HT-29 (cell line): ENCODE measurements at regions not wholly inside any gene's neighbourhood (a gene's known extent, or its start where the extent isn't known, plus 50 kb on each side); places are given as distances from the start of the nearest gene placed in this dataset.
"Not testable (repeated sequence)": the region's sequence is repeated elsewhere in the genome, so short reads cannot be mapped to it uniquely, and the experiment has no call there.

ENCODE experiments used
- DNase-seq: peaks from one replicate; pipeline ENCODE4 v3.0.0-alpha.2; 2015; ENCODE audit warnings: low spot score

GRCh38 chr4:97074531-97074930, 1068.7 kb downstream of the STPG2 start:
- DNase-seq = no peak

GRCh38 chr4:97081951-97082350, 1061.3 kb downstream of the STPG2 start:
- no peak for DNase-seq

GRCh38 chr4:97097036-97097435, 1046.2 kb downstream of the STPG2 start:
- not testable (repeated sequence) for DNase-seq

- DNase-seq = not testable (repeated sequence)
These were observed 1042.1 kb downstream of the STPG2 start for GRCh38 chr4:97101171-97101570.

- no peak for DNase-seq
These were observed 1040.0 kb downstream of the STPG2 start for GRCh38 chr4:97103252-97103651.

GRCh38 chr4:97104006-97104405, 1039.3 kb downstream of the STPG2 start:
- DNase-seq = no peak

- no peak for DNase-seq
These were observed 1038.6 kb downstream of the STPG2 start for GRCh38 chr4:97104666-97105065.

GRCh38 chr4:97105347-97106099, 1037.8 kb downstream of the STPG2 start:
- no peak for DNase-seq

- DNase-seq = no peak
These were observed 1037.1 kb downstream of the STPG2 start for GRCh38 chr4:97106161-97106560.

GRCh38 chr4:97110506-97110905, 1032.8 kb downstream of the STPG2 start:
- DNase-seq = no peak

GRCh38 chr4:97116511-97116910, 1026.8 kb downstream of the STPG2 start:
- no peak for DNase-seq

- no peak for DNase-seq
These were observed 1021.8 kb downstream of the STPG2 start for GRCh38 chr4:97121493-97121892.

- no peak for DNase-seq
These were observed 1019.7 kb downstream of the STPG2 start for GRCh38 chr4:97123573-97123972.

- no peak for DNase-seq
These were observed 1010.8 kb downstream of the STPG2 start for GRCh38 chr4:97132435-97132834.

GRCh38 chr4:97134456-97134855, 1008.8 kb downstream of the STPG2 start:
- DNase-seq = no peak

GRCh38 chr4:97139791-97140190, 1003.5 kb downstream of the STPG2 start:
- no peak for DNase-seq

- no peak for DNase-seq
These were observed 1002.7 kb downstream of the STPG2 start for GRCh38 chr4:97140545-97140944.

GRCh38 chr4:97141332-97141731, 1001.9 kb downstream of the STPG2 start:
- DNase-seq = not testable (repeated sequence)

GRCh38 chr4:97142410-97142809, 1000.9 kb downstream of the STPG2 start:
- DNase-seq = no peak

GRCh38 chr4:97142893-97143292, 1000.4 kb downstream of the STPG2 start:
- DNase-seq = no peak

GRCh38 chr4:97144199-97144598, 999.1 kb downstream of the STPG2 start:
- no peak for DNase-seq

GRCh38 chr4:97150966-97151365, 992.3 kb downstream of the STPG2 start:
- no peak for DNase-seq

- no peak for DNase-seq
These were observed 991.1 kb downstream of the STPG2 start for GRCh38 chr4:97152149-97152548.

- DNase-seq = peak; percentile 31
These were observed 990.2 kb downstream of the STPG2 start for GRCh38 chr4:97153042-97153441.
